ENCODE measurements at regions not wholly inside any gene's neighbourhood (a gene's known extent, or its start where the extent isn't known, plus 50 kb on each side); places are given as distances from the start of the nearest gene placed in this dataset.
"Not testable (repeated sequence)": the region's sequence is repeated elsewhere in the genome, so short reads cannot be mapped to it uniquely, and the experiment has no call there.

- DNase-seq = no peak
These were observed 979.6 kb upstream of the POU3F4 start for GRCh38 chrX:82528525-82528924.

GRCh38 chrX:82534086-82534597 lies 973.9 kb upstream of the POU3F4 start:
- DNase-seq = no peak

GRCh38 chrX:82537205-82537604 lies 970.9 kb upstream of the POU3F4 start:
- DNase-seq = not testable (repeated sequence)

- no peak for DNase-seq
These were observed 966.3 kb upstream of the POU3F4 start for GRCh38 chrX:82541822-82542221.

- not testable (repeated sequence) for DNase-seq
These were observed 955.9 kb upstream of the POU3F4 start for GRCh38 chrX:82552201-82552600.

- no peak for DNase-seq
These were observed 951.5 kb upstream of the POU3F4 start for GRCh38 chrX:82556588-82556987.

GRCh38 chrX:82585868-82586267 lies 922.2 kb upstream of the POU3F4 start:
- DNase-seq = no peak

GRCh38 chrX:82589410-82589809 lies 918.7 kb upstream of the POU3F4 start:
- DNase-seq = peak in 1 of 2 experiments; percentile 2

GRCh38 chrX:82591421-82591820 lies 916.7 kb upstream of the POU3F4 start:
- no peak for DNase-seq

GRCh38 chrX:82626978-82627377 lies 881.1 kb upstream of the POU3F4 start:
- DNase-seq = no peak

- DNase-seq = no peak
These were observed 880.5 kb upstream of the POU3F4 start for GRCh38 chrX:82627568-82627967.

GRCh38 chrX:82648062-82648461 lies 860.0 kb upstream of the POU3F4 start:
- DNase-seq = no peak

- DNase-seq = no peak
These were observed 858.4 kb upstream of the POU3F4 start for GRCh38 chrX:82649645-82650044.

- DNase-seq = no peak
These were observed 849.6 kb upstream of the POU3F4 start for GRCh38 chrX:82658492-82658891.

GRCh38 chrX:82666355-82666754 lies 841.7 kb upstream of the POU3F4 start:
- no peak for DNase-seq

- DNase-seq = no peak
These were observed 833.0 kb upstream of the POU3F4 start for GRCh38 chrX:82675104-82675503.

- DNase-seq = peak in 1 of 2 experiments; percentile 1
These were observed 831.7 kb upstream of the POU3F4 start for GRCh38 chrX:82676386-82676785.

- DNase-seq = no peak
These were observed 830.8 kb upstream of the POU3F4 start for GRCh38 chrX:82677286-82677685.

- DNase-seq = no peak
These were observed 815.1 kb upstream of the POU3F4 start for GRCh38 chrX:82692991-82693390.

- DNase-seq = no peak
These were observed 813.0 kb upstream of the POU3F4 start for GRCh38 chrX:82695066-82695465.

GRCh38 chrX:82703551-82703950 lies 804.5 kb upstream of the POU3F4 start:
- DNase-seq = no peak

GRCh38 chrX:82711457-82711856 lies 796.6 kb upstream of the POU3F4 start:
- no peak for DNase-seq

GRCh38 chrX:82721891-82722290 lies 786.2 kb upstream of the POU3F4 start:
- no peak for DNase-seq

GRCh38 chrX:82723806-82724205 lies 784.3 kb upstream of the POU3F4 start:
- no peak for DNase-seq

- not testable (repeated sequence) for DNase-seq
These were observed 780.7 kb upstream of the POU3F4 start for GRCh38 chrX:82727436-82727835.

- DNase-seq = no peak
These were observed 775.2 kb upstream of the POU3F4 start for GRCh38 chrX:82732861-82733260.
